HepG2 (cell line): ENCODE measurements at regions not wholly inside any gene's neighbourhood (a gene's known extent, or its start where the extent isn't known, plus 50 kb on each side); places are given as distances from the start of the nearest gene placed in this dataset.

Source experiments
- HOXA9 ChIP-seq: sonication (generic); formaldehyde crosslinking; IDR thresholded peaks from 2 replicates; pipeline ENCODE4 v1.8.1; 2022; ENCODE audit warnings: missing genetic modification reagents, mild to moderate bottlenecking, moderate library complexity, borderline replicate concordance
- RBM22 ChIP-seq: fragments of 200-400 bp; formaldehyde crosslinking; optimal IDR thresholded peaks from 2 replicates; pipeline ENCODE3; 2017; ENCODE audit warnings: mild to moderate bottlenecking, low read length, moderate library complexity
- ZBTB7A ChIP-seq: sonication (generic); formaldehyde crosslinking; IDR thresholded peaks from 2 replicates; pipeline ENCODE4 v1.8.0; 2022; ENCODE audit warnings: mild to moderate bottlenecking, missing genetic modification reagents
- ZMAT3 ChIP-seq: sonication (generic); formaldehyde crosslinking; conservative IDR thresholded peaks from 2 replicates; pipeline ENCODE4 v1.7.0; 2021; ENCODE audit warnings: missing genetic modification reagents
- ZNF441 ChIP-seq: sonication (generic); formaldehyde crosslinking; IDR thresholded peaks from 2 replicates; pipeline ENCODE4 v1.7.0; 2021; ENCODE audit warnings: missing genetic modification reagents, borderline replicate concordance
- ZNF549 ChIP-seq: sonication (generic); formaldehyde crosslinking; IDR thresholded peaks from 2 replicates; pipeline ENCODE4 v1.5.0; 2020; ENCODE audit warnings: missing genetic modification reagents
- ZSCAN9 ChIP-seq: IDR thresholded peaks from 2 replicates; pipeline ENCODE4 v1.6.1; 2016; ENCODE audit warnings: borderline replicate concordance
- TF ChIP-seq, protein P1 (sequence below): sonication (generic); formaldehyde crosslinking; IDR thresholded peaks from 2 replicates; pipeline ENCODE4 v1.5.0; 2020; ENCODE audit warnings: missing genetic modification reagents
- TF ChIP-seq, protein P2 (sequence below): sonication (generic); formaldehyde crosslinking; conservative IDR thresholded peaks from 2 replicates; pipeline ENCODE4 v1.8.1; 2023; ENCODE audit warnings: missing genetic modification reagents
- TF ChIP-seq, protein P3 (sequence below): sonication (generic); formaldehyde crosslinking; IDR thresholded peaks from 2 replicates; pipeline ENCODE4 v1.4.0; 2020; ENCODE audit warnings: mild to moderate bottlenecking, low read depth, missing genetic modification reagents
- TF ChIP-seq, protein P4 (sequence below): sonication (generic); formaldehyde crosslinking; IDR thresholded peaks from 2 replicates; pipeline ENCODE4 v1.4.0; 2020; ENCODE audit warnings: missing genetic modification reagents

DNA sequence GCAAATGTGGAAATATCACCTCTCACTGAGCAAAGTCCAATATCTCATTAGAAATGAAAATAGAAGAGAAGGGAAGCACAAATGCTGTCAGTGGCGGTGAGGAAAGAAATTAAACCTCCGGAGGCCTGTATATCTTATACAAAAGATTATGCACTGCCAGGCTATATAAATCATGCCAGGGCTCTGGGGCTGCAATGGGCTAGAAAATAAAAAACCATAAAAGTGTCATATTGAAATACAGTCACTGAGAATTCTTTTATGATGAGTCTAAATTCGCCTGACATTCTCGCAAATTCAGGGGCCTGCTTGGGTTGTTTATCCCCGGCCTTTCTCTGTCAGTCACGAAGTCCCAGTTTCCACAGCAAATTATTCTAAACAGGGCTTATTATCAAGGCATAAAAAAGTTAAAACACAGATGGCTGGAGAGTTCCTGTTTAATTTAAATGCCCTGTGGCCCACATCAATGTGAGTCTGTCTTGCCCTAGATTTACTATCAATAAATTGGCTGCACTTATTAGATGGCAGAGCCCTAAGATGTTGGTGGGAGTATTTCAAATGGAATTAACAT, 193.8 kb downstream of the SNX10 start (continued):
- no peak for TF ChIP-seq ZNF441 (CRISPR knock-in tag)
- TF ChIP-seq ZBTB7A (CRISPR knock-in tag): no peak
- TF ChIP-seq ZSCAN9: no peak
- TF ChIP-seq ZNF549 (CRISPR knock-in tag): no peak
- TF ChIP-seq, protein P1, sequence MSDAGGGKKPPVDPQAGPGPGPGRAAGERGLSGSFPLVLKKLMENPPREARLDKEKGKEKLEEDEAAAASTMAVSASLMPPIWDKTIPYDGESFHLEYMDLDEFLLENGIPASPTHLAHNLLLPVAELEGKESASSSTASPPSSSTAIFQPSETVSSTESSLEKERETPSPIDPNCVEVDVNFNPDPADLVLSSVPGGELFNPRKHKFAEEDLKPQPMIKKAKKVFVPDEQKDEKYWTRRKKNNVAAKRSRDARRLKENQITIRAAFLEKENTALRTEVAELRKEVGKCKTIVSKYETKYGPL (CRISPR knock-in tag): no peak
- TF ChIP-seq, protein P2, sequence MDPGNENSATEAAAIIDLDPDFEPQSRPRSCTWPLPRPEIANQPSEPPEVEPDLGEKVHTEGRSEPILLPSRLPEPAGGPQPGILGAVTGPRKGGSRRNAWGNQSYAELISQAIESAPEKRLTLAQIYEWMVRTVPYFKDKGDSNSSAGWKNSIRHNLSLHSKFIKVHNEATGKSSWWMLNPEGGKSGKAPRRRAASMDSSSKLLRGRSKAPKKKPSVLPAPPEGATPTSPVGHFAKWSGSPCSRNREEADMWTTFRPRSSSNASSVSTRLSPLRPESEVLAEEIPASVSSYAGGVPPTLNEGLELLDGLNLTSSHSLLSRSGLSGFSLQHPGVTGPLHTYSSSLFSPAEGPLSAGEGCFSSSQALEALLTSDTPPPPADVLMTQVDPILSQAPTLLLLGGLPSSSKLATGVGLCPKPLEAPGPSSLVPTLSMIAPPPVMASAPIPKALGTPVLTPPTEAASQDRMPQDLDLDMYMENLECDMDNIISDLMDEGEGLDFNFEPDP (CRISPR knock-in tag): no peak
- TF ChIP-seq, protein P3, sequence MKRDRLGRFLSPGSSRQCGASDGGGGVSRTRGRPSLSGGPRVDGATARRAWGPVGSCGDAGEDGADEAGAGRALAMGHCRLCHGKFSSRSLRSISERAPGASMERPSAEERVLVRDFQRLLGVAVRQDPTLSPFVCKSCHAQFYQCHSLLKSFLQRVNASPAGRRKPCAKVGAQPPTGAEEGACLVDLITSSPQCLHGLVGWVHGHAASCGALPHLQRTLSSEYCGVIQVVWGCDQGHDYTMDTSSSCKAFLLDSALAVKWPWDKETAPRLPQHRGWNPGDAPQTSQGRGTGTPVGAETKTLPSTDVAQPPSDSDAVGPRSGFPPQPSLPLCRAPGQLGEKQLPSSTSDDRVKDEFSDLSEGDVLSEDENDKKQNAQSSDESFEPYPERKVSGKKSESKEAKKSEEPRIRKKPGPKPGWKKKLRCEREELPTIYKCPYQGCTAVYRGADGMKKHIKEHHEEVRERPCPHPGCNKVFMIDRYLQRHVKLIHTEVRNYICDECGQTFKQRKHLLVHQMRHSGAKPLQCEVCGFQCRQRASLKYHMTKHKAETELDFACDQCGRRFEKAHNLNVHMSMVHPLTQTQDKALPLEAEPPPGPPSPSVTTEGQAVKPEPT (CRISPR knock-in tag): no peak
- TF ChIP-seq, protein P4, sequence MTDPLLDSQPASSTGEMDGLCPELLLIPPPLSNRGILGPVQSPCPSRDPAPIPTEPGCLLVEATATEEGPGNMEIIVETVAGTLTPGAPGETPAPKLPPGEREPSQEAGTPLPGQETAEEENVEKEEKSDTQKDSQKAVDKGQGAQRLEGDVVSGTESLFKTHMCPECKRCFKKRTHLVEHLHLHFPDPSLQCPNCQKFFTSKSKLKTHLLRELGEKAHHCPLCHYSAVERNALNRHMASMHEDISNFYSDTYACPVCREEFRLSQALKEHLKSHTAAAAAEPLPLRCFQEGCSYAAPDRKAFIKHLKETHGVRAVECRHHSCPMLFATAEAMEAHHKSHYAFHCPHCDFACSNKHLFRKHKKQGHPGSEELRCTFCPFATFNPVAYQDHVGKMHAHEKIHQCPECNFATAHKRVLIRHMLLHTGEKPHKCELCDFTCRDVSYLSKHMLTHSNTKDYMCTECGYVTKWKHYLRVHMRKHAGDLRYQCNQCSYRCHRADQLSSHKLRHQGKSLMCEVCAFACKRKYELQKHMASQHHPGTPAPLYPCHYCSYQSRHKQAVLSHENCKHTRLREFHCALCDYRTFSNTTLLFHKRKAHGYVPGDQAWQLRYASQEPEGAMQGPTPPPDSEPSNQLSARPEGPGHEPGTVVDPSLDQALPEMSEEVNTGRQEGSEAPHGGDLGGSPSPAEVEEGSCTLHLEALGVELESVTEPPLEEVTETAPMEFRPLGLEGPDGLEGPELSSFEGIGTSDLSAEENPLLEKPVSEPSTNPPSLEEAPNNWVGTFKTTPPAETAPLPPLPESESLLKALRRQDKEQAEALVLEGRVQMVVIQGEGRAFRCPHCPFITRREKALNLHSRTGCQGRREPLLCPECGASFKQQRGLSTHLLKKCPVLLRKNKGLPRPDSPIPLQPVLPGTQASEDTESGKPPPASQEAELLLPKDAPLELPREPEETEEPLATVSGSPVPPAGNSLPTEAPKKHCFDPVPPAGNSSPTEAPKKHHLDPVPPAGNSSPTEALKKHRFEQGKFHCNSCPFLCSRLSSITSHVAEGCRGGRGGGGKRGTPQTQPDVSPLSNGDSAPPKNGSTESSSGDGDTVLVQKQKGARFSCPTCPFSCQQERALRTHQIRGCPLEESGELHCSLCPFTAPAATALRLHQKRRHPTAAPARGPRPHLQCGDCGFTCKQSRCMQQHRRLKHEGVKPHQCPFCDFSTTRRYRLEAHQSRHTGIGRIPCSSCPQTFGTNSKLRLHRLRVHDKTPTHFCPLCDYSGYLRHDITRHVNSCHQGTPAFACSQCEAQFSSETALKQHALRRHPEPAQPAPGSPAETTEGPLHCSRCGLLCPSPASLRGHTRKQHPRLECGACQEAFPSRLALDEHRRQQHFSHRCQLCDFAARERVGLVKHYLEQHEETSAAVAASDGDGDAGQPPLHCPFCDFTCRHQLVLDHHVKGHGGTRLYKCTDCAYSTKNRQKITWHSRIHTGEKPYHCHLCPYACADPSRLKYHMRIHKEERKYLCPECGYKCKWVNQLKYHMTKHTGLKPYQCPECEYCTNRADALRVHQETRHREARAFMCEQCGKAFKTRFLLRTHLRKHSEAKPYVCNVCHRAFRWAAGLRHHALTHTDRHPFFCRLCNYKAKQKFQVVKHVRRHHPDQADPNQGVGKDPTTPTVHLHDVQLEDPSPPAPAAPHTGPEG: no peak
- no peak for TF ChIP-seq ZMAT3 (CRISPR knock-in tag)
- no peak for TF ChIP-seq RBM22
- no peak for TF ChIP-seq HOXA9
